Spleen (tissue), 7 donors: ENCODE measurements at regions not wholly inside any gene's neighbourhood (a gene's known extent, or its start where the extent isn't known, plus 50 kb on each side); places are given as distances from the start of the nearest gene placed in this dataset.

Experiments
- POLR2A ChIP-seq, 3 donors: fragments of 450-650 bp; IDR thresholded peaks; one replicate each; pipeline ENCODE4 v1.5.1; 2017; ENCODE audit warnings: antibody characterized with exemption in 3 of 3, mild to moderate bottlenecking in 1 of 3
- POLR2AphosphoS5 ChIP-seq, 3 donors: sonication (generic); formaldehyde crosslinking; IDR thresholded peaks; one replicate each; pipeline ENCODE4 v1.5.1; 2017; ENCODE audit warnings: antibody characterized with exemption in 3 of 3
- TF ChIP-seq, protein P1 (sequence below), 11 experiments: fragments of 200-600 bp in 7 of 11; fragments of 450-650 bp in 4 of 11; sonication (generic) in 4 of 11; IDR thresholded peaks in 8 of 11; conservative IDR thresholded peaks in 3 of 11; 1 replicate in 7 of 11; 2 replicates in 4 of 11; pipeline versions ENCODE4 v1.4.0 to v1.8.0; 2016 to 2021; ENCODE audit warnings: antibody characterized with exemption in 11 of 11, inconsistent platforms in 4 of 11, mild to moderate bottlenecking in 1 of 11
- donor health status: DM: no; HTN: no; CAD: no; lungs with moderate emphysema.
- donor health status: DM: no; HTN: no; CAD: no.
- donor health status: DM: no; HTN: no; CAD: no.

DNA sequence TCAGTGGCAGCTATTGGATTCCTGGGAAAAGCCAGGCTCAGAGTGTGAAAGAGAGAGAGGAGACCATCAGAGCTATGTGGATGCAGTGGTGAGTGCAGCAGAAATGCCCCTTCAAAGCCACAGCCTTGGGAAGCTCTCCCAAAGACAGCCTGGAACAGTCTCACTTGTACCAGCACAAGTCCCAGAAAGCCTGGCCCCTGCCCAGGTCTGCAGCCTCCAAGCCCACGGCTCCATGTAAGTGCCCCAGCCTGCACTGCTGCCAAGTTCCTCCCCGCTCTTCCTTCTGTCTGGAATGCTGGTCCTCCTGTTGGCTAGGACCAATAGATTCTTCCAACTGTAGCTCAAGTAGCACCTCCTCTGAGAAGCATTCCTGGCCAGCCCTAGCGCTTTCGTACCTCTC, 539.7 kb downstream of the MIAT start:
- TF ChIP-seq, protein P1, sequence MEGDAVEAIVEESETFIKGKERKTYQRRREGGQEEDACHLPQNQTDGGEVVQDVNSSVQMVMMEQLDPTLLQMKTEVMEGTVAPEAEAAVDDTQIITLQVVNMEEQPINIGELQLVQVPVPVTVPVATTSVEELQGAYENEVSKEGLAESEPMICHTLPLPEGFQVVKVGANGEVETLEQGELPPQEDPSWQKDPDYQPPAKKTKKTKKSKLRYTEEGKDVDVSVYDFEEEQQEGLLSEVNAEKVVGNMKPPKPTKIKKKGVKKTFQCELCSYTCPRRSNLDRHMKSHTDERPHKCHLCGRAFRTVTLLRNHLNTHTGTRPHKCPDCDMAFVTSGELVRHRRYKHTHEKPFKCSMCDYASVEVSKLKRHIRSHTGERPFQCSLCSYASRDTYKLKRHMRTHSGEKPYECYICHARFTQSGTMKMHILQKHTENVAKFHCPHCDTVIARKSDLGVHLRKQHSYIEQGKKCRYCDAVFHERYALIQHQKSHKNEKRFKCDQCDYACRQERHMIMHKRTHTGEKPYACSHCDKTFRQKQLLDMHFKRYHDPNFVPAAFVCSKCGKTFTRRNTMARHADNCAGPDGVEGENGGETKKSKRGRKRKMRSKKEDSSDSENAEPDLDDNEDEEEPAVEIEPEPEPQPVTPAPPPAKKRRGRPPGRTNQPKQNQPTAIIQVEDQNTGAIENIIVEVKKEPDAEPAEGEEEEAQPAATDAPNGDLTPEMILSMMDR (IDR thresholded peaks at IDR 0.05 in 8 of 11, conservative IDR thresholded peaks at IDR 0.05 in 3 of 11) = no peak
- TF ChIP-seq POLR2AphosphoS5 (IDR thresholded peaks at IDR 0.05) (no peak), POLR2A (IDR thresholded peaks at IDR 0.05) (no peak)
